HG03060 (cell line): ENCODE measurements at regions not wholly inside any gene's neighbourhood (a gene's known extent, or its start where the extent isn't known, plus 50 kb on each side); places are given as distances from the start of the nearest gene placed in this dataset.
"Not testable (repeated sequence)": the region's sequence is repeated elsewhere in the genome, so short reads cannot be mapped to it uniquely, and the experiment has no call there.

ENCODE experiments used
- ATAC-seq: cut with Tn5 transposase; IDR thresholded peaks from one replicate; pipeline ENCODE4 v1.9.1; 2021; ENCODE audit warnings: low read depth, moderate number of reproducible peaks; ENCODE audit not compliant: unreplicated experiment

- no peak for ATAC-seq
Observed at GRCh38 chr5:159571501-159572244, 241.4 kb upstream of the IL12B start.

GRCh38 chr5:159576902-159577301 is 246.6 kb upstream of the IL12B start:
- ATAC-seq, result no peak

GRCh38 chr5:159581502-159582249 is 251.4 kb upstream of the IL12B start:
- no peak for ATAC-seq

DNA sequence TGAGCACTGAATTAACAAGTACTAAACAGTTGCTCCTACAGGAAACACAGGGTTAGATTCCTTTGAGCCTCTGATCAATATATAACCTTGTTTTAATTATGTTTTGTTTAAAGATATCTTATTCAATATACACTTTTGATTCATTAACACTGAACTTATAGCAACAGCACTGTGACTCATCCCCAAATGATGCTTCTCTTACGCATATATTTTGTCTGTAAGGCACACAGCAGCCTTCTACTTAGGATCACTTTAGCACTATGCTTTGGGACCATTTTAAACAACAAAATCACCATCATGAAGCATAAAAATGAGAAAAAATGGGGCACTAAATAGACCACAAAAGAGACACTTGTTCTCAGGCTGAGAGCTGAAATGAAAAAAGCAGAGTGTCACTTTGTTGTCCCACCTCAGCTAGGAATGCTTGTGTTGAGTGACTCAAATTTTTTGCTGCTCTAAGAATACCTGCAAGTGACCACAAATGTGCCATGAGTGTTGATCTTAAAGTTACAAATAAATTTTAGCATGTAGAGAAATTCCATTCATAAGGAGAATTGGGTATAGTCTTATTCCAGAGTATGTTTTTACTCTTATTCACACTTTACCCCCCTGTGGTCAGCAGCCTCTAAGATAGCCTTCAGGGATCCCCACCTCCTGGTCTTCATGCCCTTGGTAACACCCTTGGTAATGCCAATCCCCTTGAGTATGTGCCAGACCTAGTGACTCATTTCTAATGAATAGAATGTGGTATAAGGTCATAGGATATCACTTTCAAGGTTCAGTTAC is 252.7 kb upstream of the IL12B start:
- ATAC-seq, result no peak

DNA sequence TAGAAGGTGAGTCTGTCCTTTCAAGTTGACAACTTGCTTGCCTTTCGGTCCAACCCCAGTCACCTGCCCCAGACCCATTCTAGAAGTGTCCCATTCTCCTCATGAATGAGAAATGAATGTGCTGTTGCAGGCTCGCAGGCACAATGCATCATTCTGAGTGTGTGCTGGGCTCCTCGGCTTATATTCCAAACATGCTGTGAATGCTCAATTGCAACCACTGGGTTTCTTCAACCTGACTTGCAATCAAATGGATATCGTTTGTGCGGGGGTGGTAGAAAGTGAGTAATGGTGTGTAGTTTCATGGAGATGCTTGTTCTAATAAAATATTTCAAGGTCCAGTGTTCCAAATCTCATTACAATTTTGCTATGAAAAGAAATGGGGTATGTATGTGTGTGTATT is 256.6 kb upstream of the IL12B start:
- no peak for ATAC-seq

DNA sequence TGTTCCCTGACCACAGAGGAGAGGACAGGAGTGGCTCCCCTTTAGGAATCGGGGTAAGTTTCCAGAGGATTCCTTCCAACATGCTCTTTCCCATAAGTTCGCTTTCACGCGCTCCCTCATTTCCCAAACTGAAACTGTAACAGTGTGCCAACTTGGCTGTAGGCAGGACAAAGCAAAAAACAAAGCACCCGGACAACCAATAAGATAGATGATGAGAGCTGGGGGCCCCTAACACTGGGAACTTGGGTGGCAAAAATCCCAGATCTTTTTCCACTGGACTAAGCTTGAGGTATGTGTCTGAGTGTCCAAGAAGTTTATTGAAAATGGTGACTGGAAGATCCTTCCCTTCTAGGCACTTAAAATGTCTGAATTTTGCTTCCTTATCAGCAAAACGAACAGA is 258.7 kb upstream of the IL12B start:
- ATAC-seq, result no peak

GRCh38 chr5:159593518-159594073 is 263.3 kb upstream of the IL12B start:
- no peak for ATAC-seq

GRCh38 chr5:159595561-159595960 is 265.3 kb upstream of the IL12B start:
- ATAC-seq, result not testable (repeated sequence)

GRCh38 chr5:159601216-159601615 is 270.9 kb upstream of the IL12B start:
- no peak for ATAC-seq

GRCh38 chr5:159602434-159602833 is 272.1 kb upstream of the IL12B start:
- ATAC-seq, result no peak

DNA sequence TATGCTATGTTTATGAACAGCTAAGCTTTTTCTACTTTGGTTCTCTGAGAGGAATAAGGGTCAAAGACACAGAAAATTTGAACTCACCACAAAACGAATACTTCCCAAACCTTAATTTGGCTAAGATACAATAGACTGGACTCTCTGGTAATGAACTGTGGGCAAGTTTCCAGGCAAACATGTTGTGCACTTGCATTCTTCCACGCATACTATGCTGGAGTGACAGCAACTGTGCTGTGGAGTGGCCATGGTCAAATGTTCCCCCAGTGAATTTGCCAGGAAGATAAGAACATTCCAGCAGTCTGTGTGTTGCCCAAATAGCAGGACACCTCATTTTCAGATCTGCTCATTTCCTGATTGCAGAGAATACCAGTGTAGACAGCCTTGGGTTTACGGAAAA is 275.3 kb upstream of the IL12B start:
- no peak for ATAC-seq

DNA sequence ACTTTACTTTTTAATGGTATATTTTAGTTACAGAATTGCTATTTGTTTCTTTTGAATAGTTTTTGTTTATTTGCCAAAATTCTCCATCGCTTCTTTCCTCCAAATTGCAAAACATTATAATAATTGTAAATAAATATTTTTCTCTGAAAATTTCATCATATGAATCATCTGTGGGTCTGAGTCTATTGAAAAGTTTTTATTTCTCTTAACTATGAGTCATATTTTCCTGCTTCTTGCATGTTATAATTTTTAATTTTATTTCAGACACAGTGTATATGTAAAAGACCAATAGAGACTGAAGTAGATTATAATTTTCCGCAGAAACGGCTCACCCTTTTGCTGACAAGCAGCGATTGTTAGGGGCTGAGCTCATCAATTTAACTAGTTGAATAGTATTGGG is 279.1 kb upstream of the IL12B start:
- ATAC-seq, result no peak

- ATAC-seq, result no peak
Observed at GRCh38 chr5:159610966-159611579, 280.8 kb upstream of the IL12B start.

GRCh38 chr5:159616952-159617351 is 286.7 kb upstream of the IL12B start:
- ATAC-seq, result no peak

- no peak for ATAC-seq
Observed at GRCh38 chr5:159619826-159620225, 289.5 kb upstream of the IL12B start.

DNA sequence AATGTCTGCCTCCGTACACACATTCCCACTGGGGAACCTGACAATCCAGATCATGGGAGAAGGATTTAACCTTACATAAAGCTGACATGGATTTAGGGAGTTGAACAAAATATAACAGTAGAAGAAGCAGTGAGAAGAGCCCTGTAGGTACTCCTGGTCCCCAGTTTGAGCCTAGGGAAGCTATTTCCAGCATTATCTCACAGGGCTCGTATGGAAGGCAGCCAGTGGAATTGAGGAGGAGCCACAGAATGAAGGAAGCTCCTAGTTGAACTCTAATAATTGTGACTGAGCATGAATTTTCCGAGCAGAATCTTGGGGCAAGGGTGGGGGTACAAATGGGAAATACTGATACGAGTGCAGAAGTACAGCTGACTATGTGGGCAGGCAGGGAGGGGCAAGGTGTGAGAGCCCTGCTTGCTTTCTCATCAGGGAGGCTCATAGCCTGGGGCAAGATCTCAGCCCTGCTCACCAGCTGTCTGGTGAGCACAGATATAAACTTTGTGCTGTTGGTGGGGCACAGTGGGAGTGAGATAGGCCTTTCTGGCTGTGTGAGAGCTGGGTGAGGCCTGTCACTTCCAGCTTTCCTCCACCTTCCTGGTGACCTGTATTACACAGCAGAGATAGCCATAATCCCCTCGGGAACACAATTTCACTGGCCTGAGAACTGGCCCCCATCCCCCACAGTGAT is 290.7 kb upstream of the IL12B start:
- ATAC-seq, result no peak

GRCh38 chr5:159628703-159629102 is 287.6 kb upstream of the ADRA1B start:
- ATAC-seq, result no peak

DNA sequence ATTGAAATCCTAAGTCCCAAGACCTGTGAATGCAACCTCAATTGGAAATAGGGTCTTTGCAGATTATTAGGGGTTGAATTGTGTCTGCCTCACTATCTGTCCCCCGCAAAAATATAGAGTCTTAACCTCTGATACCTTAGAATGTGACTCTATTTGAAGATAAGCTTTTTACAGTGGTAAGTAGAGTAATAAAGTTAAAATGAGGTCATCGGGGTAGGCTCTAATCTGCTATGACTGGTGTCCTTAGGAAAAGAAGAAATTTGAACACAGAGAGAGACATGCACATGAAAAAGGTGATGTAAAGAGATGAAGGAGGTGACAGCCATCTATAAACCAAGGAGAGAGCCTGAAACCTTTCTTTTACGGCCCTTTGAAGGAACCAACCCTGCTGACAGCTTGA is 287.1 kb upstream of the ADRA1B start:
- no peak for ATAC-seq

- no peak for ATAC-seq
Observed at GRCh38 chr5:159630545-159630944, 285.7 kb upstream of the ADRA1B start.

DNA sequence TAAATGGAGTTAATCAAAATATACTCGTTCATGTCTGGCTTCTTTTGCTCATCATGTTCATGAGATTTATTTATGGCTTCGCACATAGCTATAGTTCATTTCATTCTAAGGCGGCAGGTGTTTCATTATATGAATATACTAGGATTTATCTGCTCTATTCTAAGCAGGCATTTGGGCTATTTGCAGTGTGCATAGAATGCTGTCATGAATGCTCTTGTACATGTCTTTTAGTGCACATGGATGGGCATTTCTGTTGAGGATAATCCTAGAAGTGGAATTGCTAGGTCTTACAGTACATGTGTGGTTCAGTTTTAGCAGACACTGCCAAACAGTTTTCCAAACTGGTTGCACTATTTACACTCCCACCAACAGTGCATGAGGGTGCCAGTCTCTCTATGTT is 285.3 kb upstream of the ADRA1B start:
- no peak for ATAC-seq
